RWPE2 (cell line): ENCODE measurements at regions not wholly inside any gene's neighbourhood (a gene's known extent, or its start where the extent isn't known, plus 50 kb on each side); places are given as distances from the start of the nearest gene placed in this dataset.

Experiments
- ATAC-seq: fragments of 200-7000 bp; cut with Tn5 transposase; 3 replicates; pipeline ENCODE4 v1.9.1; 2021; ENCODE audit warnings: low read depth
- DNase-seq: peaks from one replicate; pipeline ENCODE4 v3.0.0-alpha.2; 2020; ENCODE audit warnings: low spot score
- H3K27ac ChIP-seq: fragments of 450-650 bp; 2 replicates; pipeline ENCODE4 v1.5.1; 2017; ENCODE audit warnings: mild to moderate bottlenecking; ENCODE audit not compliant: poor library complexity, severe bottlenecking
- H3K27me3 ChIP-seq: fragments of 250-450 bp; sonication (Bioruptor Pico); 2 replicates; pipeline ENCODE4 v1.5.1; 2021; ENCODE audit warnings: mild to moderate bottlenecking, moderate library complexity; ENCODE audit not compliant: insufficient read depth, poor library complexity, severe bottlenecking
- H3K36me3 ChIP-seq: fragments of 250-450 bp; sonication (Bioruptor Pico); 2 replicates; pipeline ENCODE4 v1.5.1; 2020; ENCODE audit warnings: low read depth, mild to moderate bottlenecking, moderate library complexity
- H3K4me1 ChIP-seq: fragments of 250-450 bp; sonication (Bioruptor Pico); 2 replicates; pipeline ENCODE4 v1.5.1; 2021; ENCODE audit warnings: mild to moderate bottlenecking, moderate library complexity; ENCODE audit not compliant: insufficient read depth, poor library complexity, severe bottlenecking
- H3K4me3 ChIP-seq: fragments of 250-450 bp; sonication (Bioruptor Pico); 2 replicates; pipeline ENCODE4 v1.5.1; 2021; ENCODE audit warnings: mild to moderate bottlenecking, moderate library complexity; ENCODE audit not compliant: severe bottlenecking
- H3K9me3 ChIP-seq: fragments of 250-450 bp; sonication (Bioruptor Pico); 2 replicates; pipeline ENCODE4 v1.5.1; 2021; ENCODE audit warnings: mild to moderate bottlenecking, moderate library complexity; ENCODE audit not compliant: severe bottlenecking
- TF ChIP-seq, protein P1 (sequence below): fragments of 450-650 bp; IDR thresholded peaks from one replicate; pipeline ENCODE4 v1.5.1; 2017; ENCODE audit warnings: mild to moderate bottlenecking, moderate library complexity; ENCODE audit not compliant: poor library complexity, severe bottlenecking

DNA sequence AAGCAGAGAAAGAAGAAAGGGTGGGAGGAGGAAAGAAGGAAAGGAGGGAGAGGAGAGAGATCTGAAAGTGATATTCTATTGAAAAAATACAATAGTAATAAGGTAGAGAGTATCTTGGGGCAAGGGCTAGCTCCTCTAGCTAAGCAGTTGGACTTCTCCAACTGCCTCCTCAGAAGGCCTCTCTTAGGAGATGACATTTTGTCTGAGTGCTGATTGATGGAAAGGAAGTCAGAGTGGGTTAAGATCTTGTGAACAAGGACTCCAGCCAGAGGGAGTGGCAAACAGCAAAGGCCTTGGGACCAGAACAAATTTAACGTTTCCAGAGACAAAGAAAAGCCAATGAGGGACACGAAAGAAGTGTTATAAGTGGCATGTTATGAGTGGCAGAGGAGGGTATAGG is 111.8 kb upstream of the TNFAIP3 start:
- H3K9me3 ChIP-seq, result peaks cover 1% of the 10 kb centered on the region
- H3K27me3 ChIP-seq, result no peaks in the 10 kb centered on the region
- no peaks in the 10 kb centered on the region for H3K36me3 ChIP-seq
- no peak for DNase-seq
- no peak overlapping the region for H3K4me3 ChIP-seq
- ATAC-seq, result no peak
- no peaks in the 10 kb centered on the region for H3K4me1 ChIP-seq
- TF ChIP-seq, protein P1, sequence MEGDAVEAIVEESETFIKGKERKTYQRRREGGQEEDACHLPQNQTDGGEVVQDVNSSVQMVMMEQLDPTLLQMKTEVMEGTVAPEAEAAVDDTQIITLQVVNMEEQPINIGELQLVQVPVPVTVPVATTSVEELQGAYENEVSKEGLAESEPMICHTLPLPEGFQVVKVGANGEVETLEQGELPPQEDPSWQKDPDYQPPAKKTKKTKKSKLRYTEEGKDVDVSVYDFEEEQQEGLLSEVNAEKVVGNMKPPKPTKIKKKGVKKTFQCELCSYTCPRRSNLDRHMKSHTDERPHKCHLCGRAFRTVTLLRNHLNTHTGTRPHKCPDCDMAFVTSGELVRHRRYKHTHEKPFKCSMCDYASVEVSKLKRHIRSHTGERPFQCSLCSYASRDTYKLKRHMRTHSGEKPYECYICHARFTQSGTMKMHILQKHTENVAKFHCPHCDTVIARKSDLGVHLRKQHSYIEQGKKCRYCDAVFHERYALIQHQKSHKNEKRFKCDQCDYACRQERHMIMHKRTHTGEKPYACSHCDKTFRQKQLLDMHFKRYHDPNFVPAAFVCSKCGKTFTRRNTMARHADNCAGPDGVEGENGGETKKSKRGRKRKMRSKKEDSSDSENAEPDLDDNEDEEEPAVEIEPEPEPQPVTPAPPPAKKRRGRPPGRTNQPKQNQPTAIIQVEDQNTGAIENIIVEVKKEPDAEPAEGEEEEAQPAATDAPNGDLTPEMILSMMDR, result no peak
- no peak overlapping the region for H3K27ac ChIP-seq

DNA sequence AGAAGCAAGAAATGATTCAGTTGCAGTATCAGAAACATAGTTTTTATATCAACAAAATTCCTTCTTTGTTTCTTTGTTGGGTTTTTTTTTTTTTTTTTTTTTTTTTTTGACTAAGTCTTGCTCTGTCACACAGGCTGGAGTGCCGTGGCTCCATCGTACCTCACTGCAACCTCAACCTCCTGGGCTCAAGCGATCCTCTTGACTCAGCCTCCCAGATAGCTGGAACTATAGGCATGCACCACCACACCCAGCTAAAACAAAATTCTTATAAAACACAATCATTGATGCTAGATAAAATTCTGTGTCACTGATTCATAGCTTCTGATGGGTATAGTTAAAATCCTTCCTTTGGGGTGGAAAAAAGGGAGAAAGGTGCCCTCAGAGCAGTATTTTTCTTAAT is 110.3 kb upstream of the TNFAIP3 start:
- DNase-seq, result no peak
- no peaks in the 10 kb centered on the region for H3K36me3 ChIP-seq
- H3K4me1 ChIP-seq, result no peaks in the 10 kb centered on the region
- H3K27ac ChIP-seq, result no peak overlapping the region
- peaks cover 1% of the 10 kb centered on the region for H3K9me3 ChIP-seq
- ATAC-seq, result no peak
- H3K27me3 ChIP-seq, result no peaks in the 10 kb centered on the region
- TF ChIP-seq, protein P1, result no peak
- no peak overlapping the region for H3K4me3 ChIP-seq

DNA sequence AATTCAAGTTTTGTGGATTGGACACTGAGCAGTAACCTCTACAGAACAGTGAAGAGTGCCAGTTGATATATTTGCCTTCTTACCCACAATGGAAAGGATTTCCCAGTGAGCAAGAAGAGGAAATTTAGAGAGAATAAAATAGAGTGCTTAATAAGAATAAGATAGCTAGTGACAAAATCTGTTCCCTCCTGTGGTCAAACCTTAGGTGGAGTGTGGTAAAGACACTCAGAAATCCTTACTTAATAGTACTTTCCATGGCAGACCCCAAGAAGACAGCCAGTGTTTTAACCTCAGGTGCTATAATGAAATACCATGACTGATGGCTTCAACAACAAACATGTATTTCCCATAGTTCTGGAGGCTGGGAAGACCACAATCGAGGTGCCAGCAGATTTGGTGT is 108.4 kb upstream of the TNFAIP3 start:
- ATAC-seq (no peak), DNase-seq (no peak)
- Histone ChIP-seq H3K4me3 (no peak overlapping the region), H3K27me3 (no peaks in the 10 kb centered on the region), H3K27ac (no peak overlapping the region), H3K4me1 (peaks cover 9% of the 10 kb centered on the region), H3K9me3 (peaks cover 1% of the 10 kb centered on the region), H3K36me3 (no peaks in the 10 kb centered on the region)
- TF ChIP-seq, protein P1, result no peak

- TF ChIP-seq, protein P1, result no peak
- no peak for ATAC-seq
- peaks cover 19% of the 10 kb centered on the region for H3K4me1 ChIP-seq
- H3K27me3 ChIP-seq, result no peaks in the 10 kb centered on the region
- no peak overlapping the region for H3K4me3 ChIP-seq
- DNase-seq, result no peak
- no peak overlapping the region for H3K27ac ChIP-seq
- peaks cover 1% of the 10 kb centered on the region for H3K9me3 ChIP-seq
- H3K36me3 ChIP-seq, result no peaks in the 10 kb centered on the region
Observed at GRCh38 chr6:137759624-137760023, 107.4 kb upstream of the TNFAIP3 start.

GRCh38 chr6:137761072-137761471 is 106.0 kb upstream of the TNFAIP3 start:
- Histone ChIP-seq H3K4me3 (no peak overlapping the region), H3K9me3 (no peaks in the 10 kb centered on the region), H3K4me1 (peaks cover 33% of the 10 kb centered on the region), H3K36me3 (no peaks in the 10 kb centered on the region), H3K27ac (no peak overlapping the region), H3K27me3 (no peaks in the 10 kb centered on the region)
- TF ChIP-seq, protein P1, result no peak
- no peak for DNase-seq
- no peak for ATAC-seq
